Parathyroid adenoma (tissue), 2 donors: ENCODE measurements at regions not wholly inside any gene's neighbourhood (a gene's known extent, or its start where the extent isn't known, plus 50 kb on each side); places are given as distances from the start of the nearest gene placed in this dataset.

Source experiments
- H2AFZ ChIP-seq: fragments of 300-600 bp; sonication (generic); one replicate; pipeline ENCODE4 v1.7.0; 2017; ENCODE audit warnings: antibody characterized with exemption, mild to moderate bottlenecking
- H3K27ac ChIP-seq: fragments of 300-600 bp; sonication (generic); one replicate; pipeline ENCODE4 v1.7.0; 2017
- H3K27me3 ChIP-seq: fragments of 300-600 bp; sonication (generic); one replicate; pipeline ENCODE4 v1.7.0; 2017; ENCODE audit warnings: low read length; ENCODE audit not compliant: control insufficient read depth, insufficient read depth
- H3K36me3 ChIP-seq: fragments of 300-600 bp; sonication (generic); one replicate; pipeline ENCODE4 v1.7.0; 2017; ENCODE audit warnings: low read length; ENCODE audit not compliant: control insufficient read depth, insufficient read depth
- H3K4me1 ChIP-seq: fragments of 300-600 bp; sonication (generic); one replicate; pipeline ENCODE4 v1.7.0; 2017; ENCODE audit warnings: control low read depth
- H3K4me2 ChIP-seq: fragments of 300-600 bp; sonication (generic); one replicate; pipeline ENCODE4 v1.7.0; 2017; ENCODE audit warnings: low read length
- H3K4me3 ChIP-seq: fragments of 300-600 bp; sonication (generic); one replicate; pipeline ENCODE4 v1.7.0; 2017; ENCODE audit warnings: low read depth, low read length
- H3K79me2 ChIP-seq: fragments of 300-600 bp; sonication (generic); one replicate; pipeline ENCODE4 v1.7.0; 2017; ENCODE audit warnings: control low read depth
- H3K9ac ChIP-seq: fragments of 300-600 bp; sonication (generic); one replicate; pipeline ENCODE4 v1.7.0; 2017; ENCODE audit warnings: mild to moderate bottlenecking
- H3K9me3 ChIP-seq: fragments of 300-600 bp; sonication (generic); one replicate; pipeline ENCODE4 v1.7.0; 2017; ENCODE audit warnings: low read length; ENCODE audit not compliant: control insufficient read depth
- TF ChIP-seq, protein P1 (sequence below): fragments of 300-600 bp; sonication (generic); IDR thresholded peaks from one replicate; pipeline ENCODE4 v1.7.0; 2017; ENCODE audit warnings: antibody characterized with exemption, mild to moderate bottlenecking
- donor health status: primary hyperparathyroidism.

DNA sequence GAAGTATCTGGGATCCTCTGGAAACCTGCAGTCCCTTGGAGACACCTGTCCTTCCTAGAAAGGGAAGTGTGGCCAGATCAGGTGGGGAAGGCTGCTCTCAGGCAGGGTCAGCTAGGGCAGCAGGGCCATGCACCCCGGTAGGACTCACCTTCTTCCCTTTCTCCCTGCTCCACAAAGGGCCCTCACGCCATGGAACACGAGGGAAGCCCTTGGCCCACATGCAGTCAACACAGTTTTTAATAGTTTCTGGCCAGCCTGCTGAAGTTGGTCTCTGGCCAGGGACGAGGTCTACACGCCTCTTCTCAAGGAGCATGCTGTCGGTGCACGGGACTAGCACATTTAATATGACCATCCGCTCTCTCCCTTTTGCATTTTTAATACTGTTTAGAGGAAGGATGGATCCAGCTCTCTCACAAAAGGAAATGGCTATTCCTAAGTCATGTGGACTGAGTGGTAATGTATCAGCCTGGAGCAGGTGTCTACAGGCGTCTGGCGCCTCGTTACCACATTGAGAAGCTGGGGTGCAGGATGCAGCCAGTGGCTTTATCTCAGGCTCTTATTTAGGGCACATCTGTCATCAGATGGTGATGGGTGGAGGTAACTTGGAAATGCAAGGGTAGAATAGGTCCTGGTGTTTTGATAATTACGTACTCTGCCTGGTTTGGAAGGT is 153.9 kb downstream of the KLF13 start:
- H3K4me2 ChIP-seq: no peak overlapping the region
- H3K36me3 ChIP-seq: no peaks in the 10 kb centered on the region
- TF ChIP-seq, protein P1, sequence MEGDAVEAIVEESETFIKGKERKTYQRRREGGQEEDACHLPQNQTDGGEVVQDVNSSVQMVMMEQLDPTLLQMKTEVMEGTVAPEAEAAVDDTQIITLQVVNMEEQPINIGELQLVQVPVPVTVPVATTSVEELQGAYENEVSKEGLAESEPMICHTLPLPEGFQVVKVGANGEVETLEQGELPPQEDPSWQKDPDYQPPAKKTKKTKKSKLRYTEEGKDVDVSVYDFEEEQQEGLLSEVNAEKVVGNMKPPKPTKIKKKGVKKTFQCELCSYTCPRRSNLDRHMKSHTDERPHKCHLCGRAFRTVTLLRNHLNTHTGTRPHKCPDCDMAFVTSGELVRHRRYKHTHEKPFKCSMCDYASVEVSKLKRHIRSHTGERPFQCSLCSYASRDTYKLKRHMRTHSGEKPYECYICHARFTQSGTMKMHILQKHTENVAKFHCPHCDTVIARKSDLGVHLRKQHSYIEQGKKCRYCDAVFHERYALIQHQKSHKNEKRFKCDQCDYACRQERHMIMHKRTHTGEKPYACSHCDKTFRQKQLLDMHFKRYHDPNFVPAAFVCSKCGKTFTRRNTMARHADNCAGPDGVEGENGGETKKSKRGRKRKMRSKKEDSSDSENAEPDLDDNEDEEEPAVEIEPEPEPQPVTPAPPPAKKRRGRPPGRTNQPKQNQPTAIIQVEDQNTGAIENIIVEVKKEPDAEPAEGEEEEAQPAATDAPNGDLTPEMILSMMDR: no peak
- H3K27ac ChIP-seq: no peak overlapping the region
- H3K9me3 ChIP-seq: no peaks in the 10 kb centered on the region
- no peaks in the 10 kb centered on the region for H3K27me3 ChIP-seq
- no peak overlapping the region for H2AFZ ChIP-seq
- no peaks in the 10 kb centered on the region for H3K4me1 ChIP-seq
- H3K79me2 ChIP-seq: no peaks in the 10 kb centered on the region
- H3K9ac ChIP-seq: no peak overlapping the region
- no peak overlapping the region for H3K4me3 ChIP-seq

DNA sequence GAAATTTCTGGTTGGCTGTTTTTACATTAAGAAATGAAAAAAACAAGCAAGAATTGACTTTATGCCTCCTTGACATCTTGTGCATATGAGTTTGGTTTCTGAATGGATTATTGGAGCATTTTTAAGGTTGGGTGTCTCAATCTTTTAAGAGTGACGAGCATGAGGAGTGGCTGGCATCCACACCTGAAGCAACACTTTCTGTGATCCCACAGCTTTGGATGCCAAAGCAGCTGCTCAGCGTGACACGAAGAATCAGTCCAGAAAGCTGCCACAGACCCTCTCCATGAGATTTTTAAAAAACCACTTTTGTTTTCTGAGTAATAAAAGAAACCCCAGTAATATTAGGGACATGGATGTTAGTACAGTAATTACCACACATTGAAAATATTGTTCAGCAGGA is 154.5 kb downstream of the KLF13 start:
- Histone ChIP-seq H3K9ac (no peak overlapping the region), H3K79me2 (no peaks in the 10 kb centered on the region), H3K4me2 (no peak overlapping the region), H3K27ac (no peak overlapping the region), H3K9me3 (no peaks in the 10 kb centered on the region), H2AFZ (no peak overlapping the region), H3K4me3 (no peak overlapping the region), H3K27me3 (no peaks in the 10 kb centered on the region), H3K36me3 (no peaks in the 10 kb centered on the region), H3K4me1 (no peaks in the 10 kb centered on the region)
- TF ChIP-seq, protein P1: no peak

DNA sequence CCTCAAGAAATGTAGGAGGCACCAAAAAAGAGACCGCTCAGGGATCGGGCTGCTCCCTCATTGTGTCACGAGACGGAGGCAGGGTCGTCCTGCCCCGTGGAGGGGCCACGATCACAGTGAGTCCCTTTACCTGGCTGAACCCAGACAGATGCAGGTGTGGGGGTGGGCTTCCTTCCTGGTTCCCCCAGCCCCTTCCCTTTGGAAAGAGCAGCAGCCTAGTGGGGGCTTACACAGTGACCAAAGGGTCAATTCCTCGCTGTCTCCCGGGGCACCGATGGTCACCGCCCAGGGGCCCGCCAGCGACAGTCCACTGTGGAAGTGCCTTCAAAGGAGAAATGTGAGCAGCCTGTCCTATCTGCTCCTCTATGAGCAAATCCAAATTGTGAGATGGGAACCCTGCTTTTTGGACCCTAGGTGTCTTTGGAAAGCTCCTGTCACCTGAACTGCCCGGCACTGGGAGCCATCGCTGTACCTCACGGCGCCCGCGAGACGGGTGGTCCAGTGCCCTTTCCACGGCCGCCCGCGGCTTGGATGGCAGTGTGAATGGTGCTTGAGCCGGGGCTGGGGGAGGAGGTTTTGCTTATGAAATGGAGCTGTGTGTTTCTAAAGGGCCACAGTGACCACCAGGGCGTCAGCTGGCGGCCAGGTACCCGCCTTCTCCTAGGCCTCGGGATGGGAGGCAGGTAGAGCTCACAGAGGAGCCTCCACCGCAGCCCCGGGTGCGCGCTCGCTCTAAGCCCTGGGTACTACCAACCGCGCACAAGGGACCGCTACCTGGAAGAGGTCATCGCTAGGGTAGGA is 155.7 kb downstream of the KLF13 start:
- Histone ChIP-seq H3K4me3 (no peak overlapping the region), H3K4me2 (no peak overlapping the region), H3K79me2 (no peaks in the 10 kb centered on the region), H3K9ac (no peak overlapping the region), H3K27ac (no peak overlapping the region), H3K9me3 (no peaks in the 10 kb centered on the region), H2AFZ (no peak overlapping the region), H3K4me1 (no peaks in the 10 kb centered on the region), H3K27me3 (no peaks in the 10 kb centered on the region), H3K36me3 (no peaks in the 10 kb centered on the region)
- TF ChIP-seq, protein P1: no peak

DNA sequence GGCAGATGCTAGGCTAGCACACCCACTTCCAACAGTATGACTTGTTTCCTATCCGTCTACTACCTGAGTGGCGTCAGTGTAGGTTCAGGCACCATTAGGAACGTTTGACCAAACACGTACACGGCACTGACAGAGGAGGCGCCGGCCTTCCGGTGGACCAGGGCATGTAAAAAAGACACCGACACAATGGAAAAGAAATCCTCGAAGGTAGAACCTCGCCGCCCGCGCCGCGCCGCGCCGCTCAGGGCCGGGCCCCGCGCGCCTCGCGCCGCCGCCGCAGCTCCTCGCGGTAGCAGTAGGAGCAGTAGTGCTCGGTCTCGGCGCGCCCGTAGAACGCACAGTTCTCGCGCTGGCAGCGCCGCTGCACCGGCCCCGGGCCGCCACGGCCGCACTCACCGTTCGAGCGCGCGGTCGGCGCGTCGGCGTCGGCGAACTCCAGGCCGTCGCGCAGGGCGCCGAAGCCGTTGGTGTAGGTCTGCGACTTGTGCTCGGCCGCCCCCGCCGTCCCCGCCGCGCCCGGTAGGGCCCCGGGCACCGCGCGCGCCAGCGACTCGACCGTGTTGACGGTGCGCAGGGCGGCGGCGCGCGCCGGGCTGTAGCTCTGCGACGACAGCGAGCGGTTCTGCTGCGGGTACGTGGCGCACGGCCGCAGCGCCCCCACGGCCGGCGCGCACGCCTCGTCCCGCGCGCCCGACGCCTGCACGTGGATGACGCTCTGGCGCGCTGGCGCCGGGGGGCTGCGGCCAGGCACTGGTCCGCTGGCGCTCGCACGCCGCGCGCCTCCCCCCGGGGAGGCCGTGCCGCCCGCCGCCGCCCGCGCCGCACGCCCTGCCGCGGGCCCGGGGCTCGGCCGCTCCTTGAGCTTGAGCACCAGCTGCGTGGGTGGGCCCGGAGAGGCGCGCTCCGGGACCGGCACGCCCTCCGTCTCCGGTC is 156.7 kb downstream of the KLF13 start:
- no peaks in the 10 kb centered on the region for H3K9me3 ChIP-seq
- no peak overlapping the region for H3K9ac ChIP-seq
- H3K79me2 ChIP-seq: no peaks in the 10 kb centered on the region
- no peak overlapping the region for H3K4me2 ChIP-seq
- H3K4me3 ChIP-seq: no peak overlapping the region
- no peaks in the 10 kb centered on the region for H3K36me3 ChIP-seq
- H3K4me1 ChIP-seq: no peaks in the 10 kb centered on the region
- H3K27ac ChIP-seq: no peak overlapping the region
- TF ChIP-seq, protein P1: no peak
- no peak overlapping the region for H2AFZ ChIP-seq
- H3K27me3 ChIP-seq: no peaks in the 10 kb centered on the region
